ENCODE measurements at regions not wholly inside any gene's neighbourhood (a gene's known extent, or its start where the extent isn't known, plus 50 kb on each side); places are given as distances from the start of the nearest gene placed in this dataset.

GRCh38 chr2:16784652-16785051 lies 119.0 kb upstream of the CYRIA start:
- Histone ChIP-seq H3K4me3 (ENCODE audit: low read depth in 2 of 2, low read length in 2 of 2) (no peak overlapping the region), H3K4me1 (ENCODE audit: control insufficient read depth, insufficient read depth, low read length) (no peaks in the 10 kb centered on the region), H3K36me3 (ENCODE audit: control insufficient read depth, insufficient read depth, low read length) (no peaks in the 10 kb centered on the region), H3K9me3 (ENCODE audit: control insufficient read depth, insufficient read depth, low read depth, low read length) (no peaks in the 10 kb centered on the region), H3K27me3 (ENCODE audit: control insufficient read depth, insufficient read depth, low read length) (no peaks in the 10 kb centered on the region), H3K27ac (ENCODE audit: low read length) (no peak overlapping the region)
- in situ Hi-C loops (cut with HindIII; ENCODE audit: low pct_unique_long_range_greater_than_20kb, low sequenced_read_pairs), result no loop called here
- intact Hi-C loops (cut with micrococcal nuclease; ENCODE audit: unreplicated experiment), result no loop called here
- POLR2A ChIA-PET, result no interaction called here
- ATAC-seq, result no peak
- CTCF ChIA-PET, result no interaction called here
- DNase-seq (ENCODE audit: low read depth, low spot score), result no peak
- TF ChIP-seq, protein P1, sequence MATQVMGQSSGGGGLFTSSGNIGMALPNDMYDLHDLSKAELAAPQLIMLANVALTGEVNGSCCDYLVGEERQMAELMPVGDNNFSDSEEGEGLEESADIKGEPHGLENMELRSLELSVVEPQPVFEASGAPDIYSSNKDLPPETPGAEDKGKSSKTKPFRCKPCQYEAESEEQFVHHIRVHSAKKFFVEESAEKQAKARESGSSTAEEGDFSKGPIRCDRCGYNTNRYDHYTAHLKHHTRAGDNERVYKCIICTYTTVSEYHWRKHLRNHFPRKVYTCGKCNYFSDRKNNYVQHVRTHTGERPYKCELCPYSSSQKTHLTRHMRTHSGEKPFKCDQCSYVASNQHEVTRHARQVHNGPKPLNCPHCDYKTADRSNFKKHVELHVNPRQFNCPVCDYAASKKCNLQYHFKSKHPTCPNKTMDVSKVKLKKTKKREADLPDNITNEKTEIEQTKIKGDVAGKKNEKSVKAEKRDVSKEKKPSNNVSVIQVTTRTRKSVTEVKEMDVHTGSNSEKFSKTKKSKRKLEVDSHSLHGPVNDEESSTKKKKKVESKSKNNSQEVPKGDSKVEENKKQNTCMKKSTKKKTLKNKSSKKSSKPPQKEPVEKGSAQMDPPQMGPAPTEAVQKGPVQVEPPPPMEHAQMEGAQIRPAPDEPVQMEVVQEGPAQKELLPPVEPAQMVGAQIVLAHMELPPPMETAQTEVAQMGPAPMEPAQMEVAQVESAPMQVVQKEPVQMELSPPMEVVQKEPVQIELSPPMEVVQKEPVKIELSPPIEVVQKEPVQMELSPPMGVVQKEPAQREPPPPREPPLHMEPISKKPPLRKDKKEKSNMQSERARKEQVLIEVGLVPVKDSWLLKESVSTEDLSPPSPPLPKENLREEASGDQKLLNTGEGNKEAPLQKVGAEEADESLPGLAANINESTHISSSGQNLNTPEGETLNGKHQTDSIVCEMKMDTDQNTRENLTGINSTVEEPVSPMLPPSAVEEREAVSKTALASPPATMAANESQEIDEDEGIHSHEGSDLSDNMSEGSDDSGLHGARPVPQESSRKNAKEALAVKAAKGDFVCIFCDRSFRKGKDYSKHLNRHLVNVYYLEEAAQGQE (IDR thresholded peaks at IDR 0.05; ENCODE audit: insufficient read depth in 1 of 2, low read depth in 2 of 2, low read length in 1 of 2), result no peak
- BruUV-seq (replicated peaks), result no TSS peak

DNA sequence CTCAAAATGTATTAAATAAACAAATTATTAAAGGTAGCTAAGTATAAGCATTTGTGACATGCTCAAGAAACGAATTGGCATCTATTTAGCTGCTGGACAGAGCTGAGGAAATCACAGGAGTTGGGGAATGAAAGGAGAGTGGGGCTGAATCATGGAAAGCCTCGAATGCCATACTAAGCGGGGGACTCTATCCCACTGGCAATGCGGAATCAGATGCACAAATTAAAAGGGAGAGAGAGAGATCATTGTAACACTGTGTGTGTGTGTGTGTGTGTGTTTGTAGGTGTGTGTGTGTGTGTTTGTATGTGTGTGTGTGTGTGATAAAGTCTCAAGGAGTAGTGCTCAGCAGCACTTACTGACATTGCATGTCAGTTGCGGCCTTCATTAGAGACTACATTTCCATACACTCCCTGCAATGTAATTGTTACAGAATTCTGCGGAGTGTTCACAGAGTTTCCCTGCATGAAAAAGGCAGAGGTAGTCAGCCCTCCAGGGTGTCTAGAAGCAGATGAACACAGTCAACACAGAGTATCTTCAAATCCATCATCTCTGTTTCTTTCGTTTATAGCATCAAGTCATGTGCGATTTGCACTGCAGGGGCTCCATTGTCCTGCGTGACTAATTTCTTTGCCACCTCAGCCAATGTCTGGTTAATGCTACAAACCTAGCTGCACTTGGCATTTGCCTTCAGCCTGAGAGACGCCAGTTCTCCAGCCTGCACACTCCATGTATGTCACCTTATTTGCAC lies 111.7 kb upstream of the CYRIA start:
- Histone ChIP-seq H3K36me3 (ENCODE audit: control insufficient read depth, insufficient read depth, low read length) (no peaks in the 10 kb centered on the region), H3K4me3 (ENCODE audit: low read depth in 2 of 2, low read length in 2 of 2) (no peak overlapping the region), H3K27me3 (ENCODE audit: control insufficient read depth, insufficient read depth, low read length) (no peaks in the 10 kb centered on the region), H3K4me1 (ENCODE audit: control insufficient read depth, insufficient read depth, low read length) (no peaks in the 10 kb centered on the region), H3K27ac (ENCODE audit: low read length) (no peak overlapping the region), H3K9me3 (ENCODE audit: control insufficient read depth, insufficient read depth, low read depth, low read length) (no peaks in the 10 kb centered on the region)
- ATAC-seq (no peak), DNase-seq (ENCODE audit: low read depth, low spot score) (no peak)
- ChIA-PET POLR2A (no interaction called here), CTCF (no interaction called here)
- intact Hi-C loops (cut with micrococcal nuclease; ENCODE audit: unreplicated experiment) (loop anchor here (10.0 kb wide), 2 partner anchors 368 to 898 kb away; no protein-coding TSS in a partner anchor), in situ Hi-C loops (cut with HindIII; ENCODE audit: low pct_unique_long_range_greater_than_20kb, low sequenced_read_pairs) (no loop called here)
- BruUV-seq (replicated peaks), result no TSS peak
- no peak for TF ChIP-seq TCF7L2 (IDR thresholded peaks at IDR 0.05; ENCODE audit: low read depth, low read length)
- TF ChIP-seq SIN3A (IDR thresholded peaks at IDR 0.05; ENCODE audit: borderline replicate concordance, insufficient read depth, low read depth, low read length), result no peak
- no peak for TF ChIP-seq POLR2AphosphoS5 (IDR thresholded peaks at IDR 0.05; ENCODE audit: low read depth, low read length)
- TF ChIP-seq, protein P1 (IDR thresholded peaks at IDR 0.05; ENCODE audit: insufficient read depth in 1 of 2, low read depth in 2 of 2, low read length in 1 of 2), result no peak
- TF ChIP-seq, protein P2, sequence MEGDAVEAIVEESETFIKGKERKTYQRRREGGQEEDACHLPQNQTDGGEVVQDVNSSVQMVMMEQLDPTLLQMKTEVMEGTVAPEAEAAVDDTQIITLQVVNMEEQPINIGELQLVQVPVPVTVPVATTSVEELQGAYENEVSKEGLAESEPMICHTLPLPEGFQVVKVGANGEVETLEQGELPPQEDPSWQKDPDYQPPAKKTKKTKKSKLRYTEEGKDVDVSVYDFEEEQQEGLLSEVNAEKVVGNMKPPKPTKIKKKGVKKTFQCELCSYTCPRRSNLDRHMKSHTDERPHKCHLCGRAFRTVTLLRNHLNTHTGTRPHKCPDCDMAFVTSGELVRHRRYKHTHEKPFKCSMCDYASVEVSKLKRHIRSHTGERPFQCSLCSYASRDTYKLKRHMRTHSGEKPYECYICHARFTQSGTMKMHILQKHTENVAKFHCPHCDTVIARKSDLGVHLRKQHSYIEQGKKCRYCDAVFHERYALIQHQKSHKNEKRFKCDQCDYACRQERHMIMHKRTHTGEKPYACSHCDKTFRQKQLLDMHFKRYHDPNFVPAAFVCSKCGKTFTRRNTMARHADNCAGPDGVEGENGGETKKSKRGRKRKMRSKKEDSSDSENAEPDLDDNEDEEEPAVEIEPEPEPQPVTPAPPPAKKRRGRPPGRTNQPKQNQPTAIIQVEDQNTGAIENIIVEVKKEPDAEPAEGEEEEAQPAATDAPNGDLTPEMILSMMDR (IDR thresholded peaks at IDR 0.05), result no peak

All from Panc1 (cell line).